Ureter (tissue), 1 donor: ENCODE measurements at regions not wholly inside any gene's neighbourhood (a gene's known extent, or its start where the extent isn't known, plus 50 kb on each side); places are given as distances from the start of the nearest gene placed in this dataset.
"Not testable (repeated sequence)": the region's sequence is repeated elsewhere in the genome, so short reads cannot be mapped to it uniquely, and the experiment has no call there.

Experiments
- DNase-seq: peaks from one replicate; pipeline ENCODE4 v3.0.0-alpha.2; 2020; ENCODE audit warnings: low spot score
- donor health status: DM: yes; HTN: yes; CAD: no.

DNA sequence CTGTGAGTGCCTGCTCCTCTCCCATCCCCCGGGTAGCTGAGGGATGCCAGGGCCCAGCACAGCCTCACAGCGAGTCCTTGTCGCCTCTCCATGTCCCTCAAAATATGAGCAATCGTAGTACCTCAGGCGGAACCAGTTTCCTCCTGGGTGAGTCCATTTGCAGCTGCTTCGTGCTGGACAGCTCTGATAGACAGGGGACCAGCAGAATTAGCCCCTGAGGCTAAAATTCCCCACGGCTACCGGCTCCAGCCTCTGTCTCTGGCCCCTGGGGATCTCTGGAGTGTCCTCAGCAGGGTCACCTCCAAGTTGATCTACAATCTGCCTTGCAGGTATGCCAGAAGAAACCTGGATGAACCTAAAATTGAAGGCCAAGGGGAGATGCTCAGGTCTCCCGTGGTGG, 115.8 kb upstream of the FBXL7 start:
- DNase-seq: no peak

DNA sequence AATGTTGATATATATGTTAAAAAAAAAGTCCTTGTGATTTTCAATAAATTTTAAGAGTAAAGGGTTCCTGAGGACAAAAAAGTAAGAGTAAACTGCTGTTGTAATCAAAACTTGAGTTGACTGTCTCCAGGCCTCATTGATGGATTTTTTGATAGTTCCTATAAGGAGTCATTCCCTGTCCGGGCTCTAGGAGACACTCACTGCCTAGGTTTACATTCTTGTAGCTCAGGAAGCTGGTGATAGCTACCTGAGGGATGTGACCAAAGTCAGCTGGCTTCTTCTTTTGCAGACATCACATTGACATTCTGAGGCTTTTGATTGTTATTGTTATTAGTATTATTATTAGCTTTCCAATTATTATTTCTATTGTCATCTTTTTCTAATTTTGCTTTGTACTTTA, 116.5 kb upstream of the FBXL7 start:
- DNase-seq: no peak

DNA sequence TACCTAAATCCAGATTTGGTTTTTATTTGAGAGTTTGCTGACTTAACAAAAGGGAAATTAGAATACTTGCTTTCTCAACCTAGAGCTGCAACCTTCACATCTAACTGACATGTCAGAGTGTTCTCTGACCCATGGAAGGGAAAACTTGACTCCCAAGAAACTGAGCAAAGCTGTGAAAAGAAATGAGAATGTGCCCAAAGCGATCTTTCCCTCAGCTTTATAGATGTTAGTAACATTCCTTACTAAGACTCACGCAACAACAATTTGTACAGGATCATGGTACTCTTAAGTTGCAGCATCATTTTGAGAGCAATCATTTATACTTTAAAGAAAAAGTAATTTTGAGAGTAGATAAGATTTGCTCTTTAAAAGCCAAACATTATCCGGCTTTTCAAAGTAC, 117.0 kb upstream of the FBXL7 start:
- no peak for DNase-seq

GRCh38 chr5:15377573-15378340, 122.2 kb upstream of the FBXL7 start:
- DNase-seq: no peak

- no peak for DNase-seq
These were observed 123.2 kb upstream of the FBXL7 start for GRCh38 chr5:15376803-15377202.

DNA sequence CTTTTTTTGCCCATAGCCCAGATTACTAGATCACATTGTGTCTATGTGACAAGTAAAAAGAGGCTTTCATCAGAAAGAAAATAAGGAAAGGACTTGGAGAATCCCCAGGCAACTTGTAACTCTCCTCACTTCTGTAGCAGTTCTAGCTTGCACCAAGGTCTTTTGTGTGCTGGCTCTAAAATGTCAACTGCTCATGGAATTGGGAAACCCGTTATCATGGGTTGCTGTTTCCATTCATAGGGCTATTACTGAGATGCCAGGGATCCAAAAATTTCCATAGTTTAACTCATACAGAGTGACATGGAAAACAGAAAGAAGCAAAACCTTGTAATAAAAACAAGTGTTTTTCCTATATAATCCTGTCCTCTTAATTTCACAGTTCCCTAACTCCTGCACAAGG, 123.9 kb upstream of the FBXL7 start:
- DNase-seq: no peak

DNA sequence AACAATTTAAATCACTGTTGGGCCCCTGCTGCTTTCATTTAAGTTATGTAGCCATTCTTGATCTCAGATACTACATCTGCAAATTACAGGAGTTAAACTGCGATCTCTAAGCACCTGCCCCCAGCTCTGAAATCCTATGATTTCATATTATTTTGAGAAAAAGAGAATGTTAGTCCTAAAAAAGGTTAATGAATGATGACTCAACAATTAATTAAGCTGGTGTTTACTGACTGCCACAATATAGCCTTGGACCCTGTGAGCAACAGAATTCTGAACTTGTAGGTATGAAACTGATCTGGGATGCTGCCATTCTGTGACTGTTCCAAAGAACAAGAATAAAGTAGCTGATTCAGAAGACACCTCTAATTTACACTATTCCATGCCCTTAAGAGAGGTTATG, 124.4 kb upstream of the FBXL7 start:
- DNase-seq: no peak

DNA sequence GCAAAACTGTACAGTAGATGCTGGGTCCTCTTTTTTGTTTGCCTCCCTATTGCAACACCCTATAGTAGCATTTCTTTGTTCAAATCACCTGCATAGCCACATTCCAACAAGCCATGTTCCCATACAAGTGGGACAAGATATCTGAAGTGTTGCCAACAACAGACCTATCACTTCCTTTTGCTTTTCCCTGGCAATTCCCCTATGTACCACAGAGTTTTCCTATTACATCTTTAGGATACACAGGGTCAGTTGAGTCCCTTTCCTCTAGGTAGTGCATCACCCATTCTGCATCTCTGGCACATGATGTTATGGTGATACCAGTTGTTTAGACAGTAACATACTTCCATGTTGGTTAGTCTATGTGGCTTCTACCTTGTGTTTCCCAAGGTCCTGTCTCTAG, 125.1 kb upstream of the FBXL7 start:
- DNase-seq: no peak

- no peak for DNase-seq
These were observed 126.8 kb upstream of the FBXL7 start for GRCh38 chr5:15373151-15373550.

GRCh38 chr5:15371184-15371583, 128.8 kb upstream of the FBXL7 start:
- DNase-seq: no peak

- no peak for DNase-seq
These were observed 131.1 kb upstream of the FBXL7 start for GRCh38 chr5:15368835-15369234.

DNA sequence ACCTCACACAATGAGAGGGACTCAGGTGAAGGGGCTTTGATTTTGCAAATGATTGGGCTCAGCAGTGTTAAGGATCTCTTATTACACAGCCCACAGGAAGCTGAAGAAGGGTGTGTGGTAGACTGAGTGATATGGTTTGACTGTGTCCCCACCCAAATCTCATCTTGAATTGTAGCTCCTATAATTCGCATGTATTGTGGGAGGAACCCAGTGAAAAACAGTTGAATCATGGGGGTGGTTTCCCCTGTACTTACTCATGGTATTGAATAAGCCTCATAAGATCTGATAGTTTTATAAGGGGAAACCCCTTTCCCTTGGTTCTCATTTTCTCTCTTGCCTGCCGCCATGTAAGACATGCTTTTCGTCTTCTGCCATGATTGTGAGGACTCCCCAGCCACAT, 132.5 kb upstream of the FBXL7 start:
- no peak for DNase-seq

- no peak for DNase-seq
These were observed 133.1 kb upstream of the FBXL7 start for GRCh38 chr5:15366676-15367391.

DNA sequence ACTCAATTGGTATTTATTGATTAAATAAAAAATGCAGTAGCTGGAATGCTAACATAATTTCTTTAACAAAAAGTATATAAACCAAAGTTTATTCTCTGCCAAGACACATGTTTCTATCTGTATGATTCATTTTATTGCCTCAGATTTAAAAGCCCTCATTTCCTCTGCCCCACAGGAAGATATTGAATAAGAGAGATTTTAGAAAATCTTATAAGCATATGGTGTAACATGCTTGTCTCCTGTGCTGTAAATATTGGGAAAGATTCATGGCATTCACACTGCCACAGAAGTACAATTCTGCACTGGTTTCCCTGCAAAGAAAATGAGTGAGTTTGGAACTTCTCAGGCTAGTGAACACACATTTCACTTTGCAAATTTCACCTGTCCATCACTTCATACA, 134.9 kb upstream of the FBXL7 start:
- DNase-seq: no peak

- no peak for DNase-seq
These were observed 136.4 kb upstream of the FBXL7 start for GRCh38 chr5:15363601-15364000.

DNA sequence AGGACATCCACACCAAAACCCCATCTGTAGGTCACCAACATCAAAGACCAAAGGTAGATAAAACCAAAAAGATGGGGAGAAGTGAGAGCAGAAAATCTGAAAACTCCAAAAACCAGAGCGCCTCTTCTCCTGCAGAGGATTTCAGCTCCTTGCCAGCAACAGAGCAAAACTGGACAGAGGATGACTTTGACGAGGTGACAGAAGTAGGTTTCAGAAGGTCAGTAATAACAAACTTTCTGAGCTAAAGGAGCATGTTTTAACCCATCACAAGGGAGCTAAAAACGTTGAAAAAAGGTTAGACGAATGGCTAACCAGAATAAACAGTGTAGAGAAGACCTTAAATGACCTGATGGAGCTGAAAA, 142.9 kb upstream of the FBXL7 start:
- DNase-seq: not testable (repeated sequence)

- not testable (repeated sequence) for DNase-seq
These were observed 143.5 kb upstream of the FBXL7 start for GRCh38 chr5:15356308-15357091.

GRCh38 chr5:15354021-15354420, 146.0 kb upstream of the FBXL7 start:
- no peak for DNase-seq

GRCh38 chr5:15353086-15353645, 146.8 kb upstream of the FBXL7 start:
- DNase-seq: no peak

- DNase-seq: no peak
These were observed 149.4 kb upstream of the FBXL7 start for GRCh38 chr5:15350614-15351013.

DNA sequence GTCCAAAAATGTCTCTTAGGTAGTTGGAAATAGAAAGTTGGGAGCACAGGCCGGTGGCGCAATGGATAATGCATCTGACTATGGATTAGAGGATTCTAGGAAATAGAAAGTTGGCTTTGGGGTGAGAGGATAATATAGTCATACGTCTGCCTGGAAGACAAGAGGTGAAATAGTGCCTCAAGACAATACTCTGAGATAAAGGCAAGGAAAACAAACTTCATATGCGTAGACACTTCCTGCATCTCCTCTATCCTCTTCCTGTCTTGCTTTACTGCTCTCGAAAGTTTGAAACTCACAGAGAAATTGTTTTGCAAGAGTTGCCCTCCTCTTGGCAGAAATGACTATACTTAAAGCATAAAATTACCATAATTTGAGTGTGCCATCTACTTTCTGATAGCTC, 153.2 kb upstream of the FBXL7 start:
- DNase-seq: no peak

DNA sequence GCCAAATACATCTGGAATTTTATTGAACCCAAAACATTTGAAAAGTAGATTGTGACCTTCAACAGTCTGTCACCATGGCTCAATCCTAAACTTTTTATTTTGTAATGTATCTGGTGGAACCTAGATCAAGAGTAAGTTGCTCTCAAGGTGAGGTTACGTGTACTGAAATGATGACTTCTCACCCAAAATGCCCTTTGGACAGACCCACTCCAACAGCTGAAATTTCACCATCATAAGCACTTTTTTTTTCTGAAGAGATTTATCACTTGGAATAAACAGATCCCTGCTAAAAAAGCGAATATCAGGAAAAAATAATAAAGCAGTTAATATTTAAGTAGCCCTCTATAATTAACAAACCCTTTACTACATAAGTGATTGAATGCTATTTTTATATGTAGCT, 155.0 kb upstream of the FBXL7 start:
- DNase-seq: no peak

DNA sequence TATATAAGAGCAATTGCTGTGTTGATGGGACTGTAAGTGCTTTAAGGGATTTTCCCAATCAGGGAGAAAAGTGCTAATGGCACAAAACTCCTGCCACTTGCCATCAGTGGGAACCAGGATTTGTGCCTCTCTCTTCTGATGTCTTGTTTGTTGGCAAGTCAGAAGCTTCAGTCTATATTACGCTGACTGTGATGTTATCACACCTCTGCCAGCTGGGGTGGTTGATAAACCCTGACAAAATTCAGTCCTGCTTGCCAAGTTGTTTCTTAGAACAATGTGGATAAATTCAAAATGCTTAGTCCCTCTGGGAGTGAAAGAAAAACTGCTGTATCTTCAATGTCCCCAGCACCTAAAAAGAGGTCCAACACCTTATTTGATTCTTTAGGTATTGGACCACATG, 161.4 kb upstream of the FBXL7 start:
- no peak for DNase-seq
